Motor neuron (in vitro differentiated cells): ENCODE measurements at regions not wholly inside any gene's neighbourhood (a gene's known extent, or its start where the extent isn't known, plus 50 kb on each side); places are given as distances from the start of the nearest gene placed in this dataset.
A peak's percentile ranks its signal among the peaks of the same experiment; 100 is the strongest.

Experiments used
- ATAC-seq, 8 experiments: fragments of 200-7000 bp; cut with Tn5 transposase; replicated peaks in 6 of 8; 2 replicates each; pipeline ENCODE4 v1.8.0; 2021; ENCODE audit warnings: mild to moderate bottlenecking in 8 of 8, moderate library complexity in 8 of 8
- H3K27ac ChIP-seq, 2 donors: fragments of 250-450 bp; sonication (Bioruptor Pico); 2 replicates each; pipeline ENCODE4 v1.9.0; 2021; ENCODE audit warnings: antibody characterized with exemption in 2 of 2, mild to moderate bottlenecking in 2 of 2, moderate library complexity in 1 of 2
- H3K4me1 ChIP-seq, 2 donors: fragments of 250-450 bp; sonication (Bioruptor Pico); replicated peaks in 1 of 2; 2 replicates each; pipeline ENCODE4 v1.6.1; 2021; ENCODE audit warnings: antibody characterized with exemption in 2 of 2, mild to moderate bottlenecking in 2 of 2, moderate library complexity in 1 of 2
- H3K4me3 ChIP-seq, 5 donors: fragments of 250-450 bp; sonication (Bioruptor Pico); 2 replicates each; pipeline ENCODE4 v1.9.0; 2021; ENCODE audit warnings: antibody characterized with exemption in 5 of 5, mild to moderate bottlenecking in 5 of 5, moderate library complexity in 4 of 5
- WGBS, 10 experiments: fragments of 450-650 bp; shearing (Covaris generic); methylation state at CpG; one replicate each; pipeline ENCODE4 v1.0.0; 2022; 5-methylcytosine and 5-hydroxymethylcytosine counted together
- in situ Hi-C, 9 experiments: fragments of 400-800 bp; cut with MboI; loops; one replicate each; pipeline ENCODE4 v1.15.0; 2021; ENCODE audit warnings: low sequenced_read_pairs in 9 of 9, low pct_unique_long_range_greater_than_20kb in 2 of 9; ENCODE audit not compliant: unreplicated experiment in 9 of 9

DNA sequence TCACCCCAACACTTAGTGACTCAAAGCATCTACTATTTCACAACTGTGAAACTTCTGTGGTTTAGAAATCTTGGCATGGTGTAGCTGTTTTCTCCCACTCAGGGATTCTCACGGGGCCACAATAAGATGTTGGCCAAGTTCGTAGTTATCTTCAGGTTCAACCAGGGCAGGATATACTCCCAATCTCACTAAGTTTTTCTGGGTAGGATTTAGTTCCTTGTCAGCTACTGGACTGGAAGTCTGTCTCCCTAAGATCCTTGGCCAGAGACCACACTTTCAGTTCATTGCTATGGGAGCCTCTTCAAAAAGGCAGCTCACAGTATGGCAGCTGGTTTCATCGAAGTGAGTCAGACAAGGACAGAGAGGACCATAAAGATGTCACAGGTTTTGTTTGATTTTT, 111.7 kb upstream of the PDHA2 start:
- H3K4me1 ChIP-seq: peaks cover 4 to 6% of the 10 kb centered on the region in 2 donors
- in situ Hi-C loops: no loop called here
- no peak overlapping the region for H3K4me3 ChIP-seq
- 13 to 100% (median 83%) methylated on average over 1 to 3 of the region's 3 CpGs; no CpG with 5 or more reads in 2 of the 10 experiments for WGBS, 10 experiments
- H3K27ac ChIP-seq: no peak overlapping the region
- no peak for ATAC-seq

DNA sequence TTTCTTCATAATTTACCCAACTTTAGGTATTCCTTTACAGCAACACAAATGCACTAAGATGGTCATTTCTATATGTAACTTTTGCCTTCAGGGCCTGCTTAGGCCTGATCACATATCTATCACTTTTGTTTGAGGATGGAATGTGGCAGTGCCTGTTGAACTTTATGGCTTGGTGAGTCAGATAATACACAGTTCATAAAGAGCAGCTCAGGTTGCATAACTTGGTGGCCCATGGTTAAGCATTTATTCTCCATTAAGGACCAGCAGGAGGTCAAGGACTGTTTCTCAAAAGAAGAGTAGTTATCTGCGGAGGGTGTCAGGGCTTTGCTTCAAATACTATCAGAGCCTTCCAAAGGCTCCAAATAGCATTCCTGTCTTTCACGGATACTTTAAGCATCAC, 124.1 kb upstream of the PDHA2 start:
- Histone ChIP-seq H3K27ac (no peak overlapping the region), H3K4me1 (no peaks in the 10 kb centered on the region), H3K4me3 (no peak overlapping the region)
- in situ Hi-C loops: no loop called here
- WGBS, 10 experiments: 43 to 100% (median 88%) methylated on average over 1 to 2 of the region's 2 CpGs; no CpG with 5 or more reads in 3 of the 10 experiments
- no peak for ATAC-seq

DNA sequence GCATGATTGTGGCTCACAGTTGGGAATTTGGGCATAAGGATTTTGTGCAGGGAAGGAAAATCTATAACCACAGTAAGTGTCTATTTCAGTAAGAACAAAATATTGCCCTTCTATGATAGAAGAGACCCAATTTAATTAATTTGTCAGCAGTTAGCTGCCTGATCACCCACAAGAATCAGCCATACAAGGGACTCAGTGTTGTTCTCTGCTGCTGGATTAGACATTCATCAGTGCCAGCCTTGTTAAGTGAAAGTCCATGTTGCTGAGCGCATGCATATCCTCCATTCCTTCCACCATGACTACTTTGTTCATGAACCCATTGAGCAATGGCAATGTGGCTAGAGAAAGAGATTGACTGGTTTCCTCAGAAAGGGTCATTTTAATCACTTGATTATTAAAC, 125.3 kb upstream of the PDHA2 start:
- H3K4me3 ChIP-seq: no peak overlapping the region
- ATAC-seq: no peak
- H3K4me1 ChIP-seq: no peaks in the 10 kb centered on the region
- WGBS, 10 experiments: 0 to 100% (median 100%) methylated on average over 1 of the region's 1 CpG; no CpG with 5 or more reads in 3 of the 10 experiments
- H3K27ac ChIP-seq: no peak overlapping the region
- in situ Hi-C loops: no loop called here

DNA sequence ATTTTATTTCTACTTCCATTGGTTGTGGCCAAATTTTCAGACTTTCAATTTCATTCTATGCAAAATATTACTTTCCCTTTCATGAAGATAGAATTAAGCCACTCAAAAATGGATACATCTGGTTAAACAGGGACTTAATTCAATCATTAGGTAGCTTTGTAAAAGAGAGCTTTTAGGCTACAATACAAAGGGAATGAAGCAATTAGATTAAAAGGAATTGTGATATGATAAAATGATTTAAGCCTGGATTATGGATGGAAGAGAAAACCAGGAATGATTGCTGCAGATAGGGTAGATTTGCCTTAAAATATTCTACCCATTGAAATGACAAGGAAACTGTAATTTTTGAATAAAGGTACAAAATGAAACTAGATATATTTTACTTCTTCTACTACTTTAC, 134.6 kb upstream of the PDHA2 start:
- in situ Hi-C loops: no loop called here
- no peak for ATAC-seq
- Histone ChIP-seq H3K4me1 (no peaks in the 10 kb centered on the region), H3K4me3 (no peak overlapping the region), H3K27ac (no peak overlapping the region)

DNA sequence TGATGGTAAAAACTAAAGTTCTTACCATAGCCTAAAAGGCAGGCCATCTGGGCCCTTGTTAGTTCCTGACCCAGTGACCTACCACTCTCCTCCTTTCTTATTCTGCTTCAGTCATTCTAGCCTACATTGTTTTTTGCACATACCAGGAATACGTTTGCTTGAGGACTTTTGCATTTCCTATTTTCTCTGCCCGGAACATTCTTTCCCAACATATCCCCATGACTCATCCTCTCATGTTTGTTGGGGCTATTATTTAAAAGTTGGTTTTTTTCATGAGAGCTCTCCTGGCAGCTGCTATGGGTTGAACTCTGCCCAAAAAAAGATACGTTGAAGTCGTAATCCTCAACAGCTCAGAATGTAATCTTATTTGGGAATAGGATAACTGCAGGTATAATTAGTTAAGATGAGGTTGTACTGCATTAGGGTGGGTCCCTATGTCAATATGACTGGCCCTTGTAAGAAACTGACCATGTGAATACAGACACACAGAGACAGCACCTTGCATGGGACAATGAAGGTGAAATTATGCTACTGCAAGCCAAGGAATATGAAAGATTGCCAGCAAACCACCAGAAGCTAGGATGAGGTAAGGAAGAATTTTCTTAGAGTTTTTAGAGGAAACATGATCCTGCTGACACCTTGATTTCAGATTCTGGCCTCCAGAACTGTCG, 138.3 kb upstream of the PDHA2 start:
- Histone ChIP-seq H3K27ac (no peak overlapping the region), H3K4me3 (no peak overlapping the region), H3K4me1 (no peaks in the 10 kb centered on the region)
- peak in 6 of 8 experiments; percentile 19 to 93 (median 54) for ATAC-seq
- 12 to 68% (median 48%) methylated on average over 3 to 5 of the region's 5 CpGs; no CpG with 5 or more reads in 2 of the 10 experiments for WGBS, 10 experiments
- in situ Hi-C loops: no loop called here

DNA sequence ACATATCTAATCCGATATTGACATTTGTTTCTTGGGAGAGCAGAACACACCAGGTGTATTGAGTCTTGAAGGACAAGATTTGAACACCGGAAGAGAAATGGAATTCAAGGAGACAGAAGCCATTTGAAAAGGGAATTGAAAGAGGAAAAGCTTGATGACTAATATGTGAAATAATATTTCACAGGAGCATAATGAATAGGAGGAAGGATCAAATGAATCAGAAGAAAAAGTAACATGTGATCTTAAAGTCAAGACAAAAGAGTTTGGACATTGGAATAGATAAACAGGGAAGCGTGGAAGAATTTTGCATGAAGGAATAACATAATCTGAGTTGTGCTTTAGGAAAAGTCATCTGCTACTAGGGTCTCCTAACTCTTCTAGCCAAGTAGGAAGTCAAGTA, 145.5 kb upstream of the PDHA2 start:
- no peak for ATAC-seq
- in situ Hi-C loops: no loop called here
- no peak overlapping the region for H3K4me3 ChIP-seq
- no peak overlapping the region for H3K27ac ChIP-seq
- no peaks in the 10 kb centered on the region for H3K4me1 ChIP-seq
- WGBS, 10 experiments: 3 to 100% (median 83%) methylated on average over 2 to 3 of the region's 3 CpGs

DNA sequence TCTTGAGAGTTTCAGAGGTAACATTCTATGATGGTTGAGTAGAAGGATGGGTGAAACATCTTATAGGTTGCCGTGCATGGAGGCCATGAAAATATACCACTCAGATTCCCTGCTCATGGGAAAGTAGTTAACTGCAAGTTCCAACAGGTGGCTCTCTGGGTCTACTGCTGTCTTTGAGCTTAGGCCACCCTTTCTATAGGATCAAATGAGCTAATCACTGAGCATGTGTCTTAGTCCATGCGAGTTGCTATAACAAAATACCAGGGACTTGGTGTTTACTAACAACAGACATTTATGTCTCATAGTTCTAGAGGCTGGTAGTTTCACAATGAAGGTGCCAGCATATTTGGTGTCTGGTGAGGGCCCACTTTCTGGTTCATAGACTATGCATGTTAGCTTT, 144.8 kb upstream of the UNC5C start:
- peak in 2 of 8 experiments; percentile 34 to 59 for ATAC-seq
- H3K4me3 ChIP-seq: no peak overlapping the region
- H3K27ac ChIP-seq: no peak overlapping the region
- 0 to 67% (median 19%) methylated on average over 1 to 2 of the region's 2 CpGs; no CpG with 5 or more reads in 3 of the 10 experiments for WGBS, 10 experiments
- in situ Hi-C loops: no loop called here
- H3K4me1 ChIP-seq: no peaks in the 10 kb centered on the region

DNA sequence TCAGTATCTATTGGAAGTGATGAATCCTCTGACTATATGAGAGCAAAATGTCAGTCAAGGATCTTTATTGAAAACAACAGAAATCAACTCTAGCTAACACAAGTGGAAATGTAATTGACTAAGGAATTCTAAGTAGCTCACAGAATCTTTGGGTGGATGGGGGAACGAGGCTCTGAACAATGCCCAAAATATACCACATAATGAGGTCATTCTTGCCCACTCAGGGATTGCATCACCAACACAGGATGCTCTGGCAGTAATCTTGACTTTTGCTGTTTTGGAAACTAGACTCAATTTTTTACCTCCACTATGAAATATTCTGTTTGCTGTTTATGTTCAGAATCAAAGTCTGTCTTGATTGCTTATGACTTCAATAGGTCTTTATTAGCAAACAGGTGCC, 127.4 kb upstream of the UNC5C start:
- 0 to 100% (median 30%) methylated on average over 1 of the region's 1 CpG; no CpG with 5 or more reads in 4 of the 10 experiments for WGBS, 10 experiments
- Histone ChIP-seq H3K4me1 (peaks cover 0 to 3% of the 10 kb centered on the region in 2 donors), H3K27ac (no peak overlapping the region), H3K4me3 (no peak overlapping the region)
- ATAC-seq: no peak
- in situ Hi-C loops: no loop called here

DNA sequence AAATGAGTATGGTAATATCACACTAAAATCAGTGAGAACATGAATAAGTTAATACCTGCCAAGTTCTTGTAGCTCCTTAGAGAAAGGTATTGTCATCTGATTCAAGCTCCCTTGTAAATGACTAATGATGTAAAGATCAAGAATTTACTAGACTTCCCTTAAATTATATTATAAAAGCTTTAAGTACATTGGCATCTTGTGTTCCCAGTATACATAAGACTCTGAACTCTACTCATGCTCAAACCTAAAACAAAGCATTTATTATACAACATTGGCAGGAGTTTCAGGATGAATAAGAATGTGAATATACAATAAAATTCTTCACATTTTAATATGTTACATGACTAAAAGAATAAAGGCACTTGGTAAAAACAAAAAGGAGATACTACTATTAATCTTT, 126.8 kb upstream of the UNC5C start:
- H3K27ac ChIP-seq: no peak overlapping the region
- in situ Hi-C loops: no loop called here
- H3K4me3 ChIP-seq: no peak overlapping the region
- H3K4me1 ChIP-seq: peaks cover 0 to 3% of the 10 kb centered on the region in 2 donors
- no peak for ATAC-seq

DNA sequence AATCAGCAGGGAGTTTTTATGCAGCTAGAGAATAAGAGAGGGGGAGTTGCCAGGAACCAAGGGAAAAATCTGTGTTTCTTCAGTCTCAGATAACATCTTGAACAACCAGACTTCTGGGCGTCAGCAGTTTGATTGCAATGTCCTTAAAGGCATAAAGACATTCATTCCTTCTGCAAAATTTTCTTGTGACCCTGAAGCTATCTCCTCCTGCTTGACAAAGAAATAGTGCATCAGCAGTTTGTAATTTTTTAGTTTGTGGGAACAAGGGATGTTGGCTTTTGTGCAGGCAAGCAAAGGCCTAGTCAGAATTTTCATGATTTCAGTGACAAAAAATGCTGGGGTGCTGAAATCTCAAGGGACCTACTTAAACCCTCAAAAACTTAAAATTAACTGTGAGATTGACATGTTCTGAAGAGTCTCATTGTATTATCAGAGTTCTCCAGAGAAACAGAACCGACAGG, 125.8 kb upstream of the UNC5C start:
- 0 to 86% (median 56%) methylated on average over 1 to 2 of the region's 2 CpGs; no CpG with 5 or more reads in 1 of the 10 experiments for WGBS, 10 experiments
- Histone ChIP-seq H3K4me1 (peaks cover 0 to 3% of the 10 kb centered on the region in 2 donors), H3K27ac (no peak overlapping the region), H3K4me3 (no peak overlapping the region)
- in situ Hi-C loops: no loop called here
- ATAC-seq: no peak

DNA sequence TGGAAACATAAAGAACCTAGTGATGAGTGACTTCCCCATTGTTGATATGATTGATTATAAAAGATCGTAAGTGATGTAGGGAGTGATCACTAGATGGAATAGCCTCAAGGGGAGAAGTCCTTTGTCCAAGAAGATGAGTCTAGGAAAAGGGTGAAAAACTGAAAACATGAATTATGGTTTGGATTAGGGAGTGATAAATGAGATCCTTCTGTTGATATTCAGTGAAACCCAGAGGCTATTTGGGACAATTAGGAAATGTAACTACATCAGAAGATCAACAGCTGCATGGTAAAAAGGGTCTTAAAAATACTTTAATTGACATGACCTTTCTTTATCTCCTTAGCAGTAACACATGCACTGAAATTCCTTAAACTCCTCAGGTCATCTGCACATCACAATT, 124.0 kb upstream of the UNC5C start:
- WGBS, 10 experiments: 0 to 80% (median 35%) methylated on average over 1 of the region's 1 CpG; no CpG with 5 or more reads in 2 of the 10 experiments
- H3K4me1 ChIP-seq: peaks cover 0 to 3% of the 10 kb centered on the region in 2 donors
- in situ Hi-C loops: no loop called here
- no peak overlapping the region for H3K4me3 ChIP-seq
- no peak overlapping the region for H3K27ac ChIP-seq
- no peak for ATAC-seq

DNA sequence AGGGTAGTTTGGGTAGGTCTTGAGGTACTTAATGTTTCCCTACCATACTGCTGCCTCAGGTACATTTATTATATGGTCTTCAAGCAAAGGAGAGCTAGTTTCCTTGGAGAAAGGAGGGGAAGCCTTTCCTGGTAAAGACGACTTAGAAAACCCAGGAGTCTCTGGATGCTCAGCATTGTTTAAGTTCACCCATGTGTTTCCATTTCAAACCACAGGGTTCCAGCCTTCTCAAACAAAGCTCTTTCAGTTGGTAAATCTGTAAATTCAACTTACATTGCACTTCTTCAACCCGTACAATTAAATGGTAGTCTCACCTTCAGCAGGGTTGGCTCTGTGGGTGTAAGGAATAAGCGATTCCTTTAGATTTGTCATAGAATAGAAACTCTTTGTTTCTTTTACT, 111.9 kb upstream of the UNC5C start:
- in situ Hi-C loops: no loop called here
- no peaks in the 10 kb centered on the region for H3K4me1 ChIP-seq
- 0 to 75% (median 37%) methylated on average over 1 to 3 of the region's 3 CpGs; no CpG with 5 or more reads in 2 of the 10 experiments for WGBS, 10 experiments
- ATAC-seq: no peak
- H3K27ac ChIP-seq: no peak overlapping the region
- no peak overlapping the region for H3K4me3 ChIP-seq

DNA sequence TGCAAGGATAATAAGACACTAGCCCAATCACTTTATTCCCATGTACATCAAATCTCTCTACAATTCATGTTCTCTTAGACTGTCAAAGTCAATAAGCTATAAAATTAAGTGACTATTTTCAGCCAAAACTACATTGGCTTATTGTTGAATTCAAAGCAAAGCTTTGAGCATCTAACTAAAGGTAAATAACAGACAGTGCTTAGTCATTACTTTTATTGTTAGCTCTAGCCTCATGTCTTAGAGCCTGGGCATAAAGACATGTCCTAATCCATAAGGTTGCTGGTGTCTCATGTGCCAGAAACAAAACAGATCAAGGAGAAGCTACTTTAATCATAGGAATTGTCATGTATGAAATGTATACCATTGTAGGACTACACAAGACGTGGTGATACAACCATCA, 103.1 kb upstream of the UNC5C start:
- WGBS, 10 experiments: 0 to 100% (median 33%) methylated on average over 1 of the region's 1 CpG; no CpG with 5 or more reads in 5 of the 10 experiments
- no peak overlapping the region for H3K27ac ChIP-seq
- ATAC-seq: no peak
- H3K4me1 ChIP-seq: no peaks in the 10 kb centered on the region
- no peak overlapping the region for H3K4me3 ChIP-seq
- in situ Hi-C loops: no loop called here

DNA sequence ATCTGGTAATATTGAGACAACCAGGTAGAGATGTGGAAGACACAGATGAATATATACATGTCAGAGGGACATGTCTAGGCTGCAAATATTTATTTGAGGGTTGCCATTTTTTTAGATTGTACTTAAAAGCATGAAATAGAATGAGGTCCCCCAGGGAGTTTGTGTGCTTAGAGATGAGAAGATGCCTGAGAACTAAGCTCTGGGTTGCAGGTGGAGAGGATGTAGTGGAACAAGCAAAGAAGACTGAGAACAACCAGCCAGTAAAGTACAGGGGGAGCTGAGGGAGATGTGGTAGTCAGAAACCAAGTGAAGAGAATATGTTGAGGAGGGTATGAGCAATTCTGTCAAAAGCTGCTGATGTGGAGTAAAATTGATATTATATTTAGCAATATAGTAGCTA, 95.6 kb upstream of the UNC5C start:
- H3K4me1 ChIP-seq: peaks cover 0 to 4% of the 10 kb centered on the region in 2 donors
- in situ Hi-C loops: no loop called here
- no peak for ATAC-seq
- no peak overlapping the region for H3K4me3 ChIP-seq
- no peak overlapping the region for H3K27ac ChIP-seq
